Lower leg skin (tissue), 3 donors: ENCODE measurements at regions not wholly inside any gene's neighbourhood (a gene's known extent, or its start where the extent isn't known, plus 50 kb on each side); places are given as distances from the start of the nearest gene placed in this dataset.

Experiments used
- CTCF ChIP-seq, 3 donors: fragments of 450-650 bp; IDR thresholded peaks; one replicate each; pipeline ENCODE4 v1.5.1; 2016; ENCODE audit warnings: antibody characterized with exemption in 3 of 3, mild to moderate bottlenecking in 3 of 3, moderate library complexity in 2 of 3
- POLR2A ChIP-seq, 2 donors: fragments of 450-650 bp; IDR thresholded peaks; one replicate each; pipeline ENCODE4 v1.6.1; 2016 to 2017; ENCODE audit warnings: antibody characterized with exemption in 2 of 2, mild to moderate bottlenecking in 1 of 2, moderate library complexity in 1 of 2

GRCh38 chr3:634511-634910 is 437.9 kb downstream of the CHL1 start:
- TF ChIP-seq CTCF (IDR thresholded peaks at IDR 0.05), result no peak
- no peak for TF ChIP-seq POLR2A (IDR thresholded peaks at IDR 0.05)
